ENCODE measurements at regions not wholly inside any gene's neighbourhood (a gene's known extent, or its start where the extent isn't known, plus 50 kb on each side); places are given as distances from the start of the nearest gene placed in this dataset.

DNA sequence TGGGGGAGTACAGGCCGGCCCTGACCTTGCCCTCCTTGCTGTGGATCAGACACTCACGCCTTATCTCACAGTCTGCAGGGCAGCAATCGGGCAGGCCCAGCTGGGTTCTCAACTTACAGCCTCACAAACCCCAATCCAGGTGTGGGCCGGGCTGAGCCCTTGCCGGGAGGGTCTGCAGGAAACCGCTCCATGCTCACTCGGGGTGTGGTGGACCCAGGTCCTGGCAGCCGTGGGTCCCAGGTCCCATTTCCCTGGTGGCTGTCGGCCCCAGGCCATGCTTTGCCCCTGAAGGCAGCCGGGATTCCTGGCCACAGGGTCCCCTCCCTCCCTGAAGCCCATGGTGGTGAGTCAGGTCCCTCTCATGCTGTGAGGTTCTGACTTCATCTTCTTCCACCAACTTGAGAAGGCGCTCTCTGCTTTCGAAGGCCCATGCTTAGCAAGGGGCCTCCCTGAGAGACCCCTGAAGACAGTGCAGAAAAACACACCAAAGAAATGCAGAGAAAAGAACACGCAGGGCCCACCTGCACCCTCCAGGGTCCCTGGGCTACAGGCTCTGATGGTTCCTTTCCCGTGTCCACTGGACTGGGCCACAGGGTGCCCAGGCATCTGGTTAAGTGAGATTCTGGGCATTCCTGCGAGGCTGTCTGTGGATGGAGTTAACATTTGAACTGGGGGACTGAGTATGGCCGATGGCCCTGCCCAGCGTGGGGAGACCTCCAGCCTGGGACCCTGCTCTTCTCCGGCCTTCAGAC, 588.2 kb downstream of the BRD1 start:
- Histone ChIP-seq H3K27ac (ENCODE audit: insufficient read depth, low read length, poor library complexity, severe bottlenecking) (no peak overlapping the region), H3K36me3 (ENCODE audit: control insufficient read depth, insufficient read depth, low read length) (no peaks in the 10 kb centered on the region), H3K4me3 (ENCODE audit: low read depth, low read length) (no peak overlapping the region), H3K9me3 (ENCODE audit: control insufficient read depth in 2 of 2, low read length in 2 of 2) (no peaks in the 10 kb centered on the region), H3K27me3 (ENCODE audit: control insufficient read depth, insufficient read depth, low read length) (no peaks in the 10 kb centered on the region), H3K4me1 (ENCODE audit: control insufficient read depth, insufficient read depth, low read length, poor library complexity, severe bottlenecking) (no peaks in the 10 kb centered on the region)
- no peaks in the 10 kb centered on the region for H3K36me3 Mint-ChIP-seq
- H3K27ac Mint-ChIP-seq, result no peak overlapping the region
- peaks cover 0 to 2% (median 0%) of the 10 kb centered on the region in 7 donors for H3K9me3 Mint-ChIP-seq
- no peak for DNase-seq
- no peak overlapping the region for H3K4me3 Mint-ChIP-seq
- H3K27me3 Mint-ChIP-seq, result peaks cover 4% of the 10 kb centered on the region
- no peak for ATAC-seq (ENCODE audit: low read depth in 2 of 2)
- H3K4me1 Mint-ChIP-seq, result no peaks in the 10 kb centered on the region

DNA sequence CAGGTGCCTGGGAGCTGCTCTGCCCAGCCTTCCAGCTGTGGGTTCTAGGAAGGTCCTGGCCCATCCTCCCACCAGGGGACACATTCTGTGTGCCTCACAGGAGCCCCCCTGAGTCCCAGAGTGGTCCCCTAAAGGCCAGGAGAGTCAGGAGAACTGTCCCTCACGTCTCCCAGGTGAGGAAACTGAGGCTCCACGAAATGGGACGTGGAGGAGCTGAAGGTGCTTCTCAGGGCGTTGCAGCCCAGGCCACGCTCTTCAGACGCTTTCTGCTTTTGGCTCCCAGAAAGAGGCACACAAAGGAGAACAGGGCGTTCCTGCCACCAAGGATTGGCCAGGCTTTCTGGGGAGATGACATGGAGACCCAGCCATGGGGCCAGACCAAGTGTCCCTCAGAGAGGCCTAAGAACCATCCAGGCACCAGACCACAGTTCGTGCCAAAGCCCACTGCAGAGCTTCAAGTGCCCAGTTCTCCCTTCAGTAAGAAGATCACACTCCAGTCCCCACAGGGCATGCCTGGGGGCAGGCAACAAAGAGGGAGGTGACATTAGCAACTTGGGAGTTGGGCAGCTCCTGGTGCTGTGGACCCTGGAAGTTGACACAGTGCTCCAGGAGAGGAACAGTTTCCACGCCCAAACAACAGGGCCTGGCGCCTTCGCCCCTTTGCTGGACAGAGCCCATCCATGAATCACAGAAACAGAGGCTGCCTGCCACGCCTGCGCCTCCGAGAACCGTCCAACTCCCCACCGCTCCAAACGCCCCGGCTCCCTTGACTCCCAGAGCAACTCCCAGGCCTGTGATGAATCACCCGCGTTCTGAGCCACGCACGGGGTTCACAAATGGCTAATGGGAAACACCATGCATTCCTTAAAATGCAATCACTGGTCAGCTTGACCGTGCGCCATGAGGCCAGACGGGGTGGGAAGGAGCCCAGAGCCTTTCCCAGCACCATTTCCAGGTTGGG, 589.2 kb downstream of the BRD1 start:
- H3K27ac ChIP-seq (ENCODE audit: insufficient read depth, low read length, poor library complexity, severe bottlenecking), result no peak overlapping the region
- H3K27me3 ChIP-seq (ENCODE audit: control insufficient read depth, insufficient read depth, low read length), result no peaks in the 10 kb centered on the region
- Mint-ChIP-seq H3K9me3 (peaks cover 0 to 2% (median 0%) of the 10 kb centered on the region in 7 donors), H3K4me1 (no peaks in the 10 kb centered on the region), H3K27ac (no peak overlapping the region), H3K36me3 (no peaks in the 10 kb centered on the region), H3K4me3 (no peak overlapping the region), H3K27me3 (peaks cover 4% of the 10 kb centered on the region)
- no peak overlapping the region for H3K4me3 ChIP-seq (ENCODE audit: low read depth, low read length)
- no peak for DNase-seq
- no peaks in the 10 kb centered on the region for H3K4me1 ChIP-seq (ENCODE audit: control insufficient read depth, insufficient read depth, low read length, poor library complexity, severe bottlenecking)
- no peaks in the 10 kb centered on the region for H3K36me3 ChIP-seq (ENCODE audit: control insufficient read depth, insufficient read depth, low read length)
- H3K9me3 ChIP-seq (ENCODE audit: control insufficient read depth in 2 of 2, low read length in 2 of 2), result no peaks in the 10 kb centered on the region
- ATAC-seq (ENCODE audit: low read depth in 2 of 2), result no peak

- Mint-ChIP-seq H3K27me3 (peaks cover 4% of the 10 kb centered on the region), H3K4me3 (no peak overlapping the region), H3K9me3 (peaks cover 0 to 2% (median 0%) of the 10 kb centered on the region in 7 donors), H3K4me1 (no peaks in the 10 kb centered on the region), H3K27ac (no peak overlapping the region), H3K36me3 (no peaks in the 10 kb centered on the region)
- no peak for ATAC-seq (ENCODE audit: low read depth in 2 of 2)
- H3K27ac ChIP-seq (ENCODE audit: insufficient read depth, low read length, poor library complexity, severe bottlenecking), result no peak overlapping the region
- no peaks in the 10 kb centered on the region for H3K27me3 ChIP-seq (ENCODE audit: control insufficient read depth, insufficient read depth, low read length)
- no peaks in the 10 kb centered on the region for H3K36me3 ChIP-seq (ENCODE audit: control insufficient read depth, insufficient read depth, low read length)
- H3K9me3 ChIP-seq (ENCODE audit: control insufficient read depth in 2 of 2, low read length in 2 of 2), result no peaks in the 10 kb centered on the region
- no peak for DNase-seq
- H3K4me3 ChIP-seq (ENCODE audit: low read depth, low read length), result no peak overlapping the region
- H3K4me1 ChIP-seq (ENCODE audit: control insufficient read depth, insufficient read depth, low read length, poor library complexity, severe bottlenecking), result no peaks in the 10 kb centered on the region
Measured at GRCh38 chr22:49237703-49238102, 590.0 kb downstream of the BRD1 start.

DNA sequence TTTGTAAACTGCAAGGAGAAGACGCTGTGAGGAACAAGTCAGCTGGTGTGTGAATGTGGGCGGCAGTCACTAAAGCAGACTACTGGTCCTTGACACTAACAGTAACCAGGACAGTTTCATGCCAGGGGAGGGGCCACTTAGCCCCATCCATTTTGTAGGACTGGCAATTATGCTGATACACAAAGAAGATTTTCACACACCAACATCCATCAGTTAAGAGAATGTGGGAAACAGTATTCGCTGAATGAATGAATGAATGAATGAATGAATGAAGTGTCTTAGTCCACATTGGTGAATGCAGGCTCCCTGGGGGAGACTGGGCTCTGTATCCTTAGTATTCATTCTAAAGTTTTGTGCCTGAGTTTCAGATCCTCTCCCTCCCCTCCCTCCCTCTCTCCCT, 590.4 kb downstream of the BRD1 start:
- H3K27me3 ChIP-seq (ENCODE audit: control insufficient read depth, insufficient read depth, low read length), result no peaks in the 10 kb centered on the region
- Mint-ChIP-seq H3K27ac (no peak overlapping the region), H3K36me3 (no peaks in the 10 kb centered on the region), H3K4me1 (no peaks in the 10 kb centered on the region), H3K9me3 (peaks cover 0 to 2% (median 0%) of the 10 kb centered on the region in 7 donors), H3K27me3 (peaks cover 4% of the 10 kb centered on the region), H3K4me3 (no peak overlapping the region)
- no peaks in the 10 kb centered on the region for H3K4me1 ChIP-seq (ENCODE audit: control insufficient read depth, insufficient read depth, low read length, poor library complexity, severe bottlenecking)
- no peak for ATAC-seq (ENCODE audit: low read depth in 2 of 2)
- DNase-seq, result no peak
- H3K4me3 ChIP-seq (ENCODE audit: low read depth, low read length), result no peak overlapping the region
- H3K9me3 ChIP-seq (ENCODE audit: control insufficient read depth in 2 of 2, low read length in 2 of 2), result no peaks in the 10 kb centered on the region
- H3K36me3 ChIP-seq (ENCODE audit: control insufficient read depth, insufficient read depth, low read length), result no peaks in the 10 kb centered on the region
- no peak overlapping the region for H3K27ac ChIP-seq (ENCODE audit: insufficient read depth, low read length, poor library complexity, severe bottlenecking)

DNA sequence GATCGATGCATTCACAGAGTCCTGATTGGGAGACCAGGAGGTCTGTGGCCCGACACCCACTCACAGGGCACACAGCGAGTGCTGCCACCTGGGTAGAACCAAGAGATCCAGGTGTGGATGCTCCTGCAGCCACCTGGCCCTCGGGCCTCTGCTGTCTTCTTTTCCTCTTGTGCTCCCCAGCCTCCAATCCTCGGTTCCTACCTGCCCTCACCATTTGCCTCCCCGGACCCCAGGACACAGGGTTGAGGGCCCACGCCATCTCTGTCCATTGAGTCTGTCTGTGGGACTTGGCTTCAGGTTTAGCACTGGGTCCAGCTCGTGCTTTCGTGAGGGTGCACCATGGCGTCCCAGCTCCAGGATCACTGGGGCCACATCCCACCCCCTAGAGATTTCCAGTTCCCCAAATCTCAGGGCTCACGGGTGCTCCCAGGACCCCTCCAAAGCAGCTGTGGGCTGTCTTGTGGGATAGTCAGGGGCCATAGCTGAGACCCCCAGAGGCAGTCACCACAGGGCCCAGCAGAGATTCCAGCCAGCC, 591.1 kb downstream of the BRD1 start:
- Histone ChIP-seq H3K9me3 (ENCODE audit: control insufficient read depth in 2 of 2, low read length in 2 of 2) (no peaks in the 10 kb centered on the region), H3K36me3 (ENCODE audit: control insufficient read depth, insufficient read depth, low read length) (no peaks in the 10 kb centered on the region), H3K27ac (ENCODE audit: insufficient read depth, low read length, poor library complexity, severe bottlenecking) (no peak overlapping the region), H3K27me3 (ENCODE audit: control insufficient read depth, insufficient read depth, low read length) (no peaks in the 10 kb centered on the region), H3K4me3 (ENCODE audit: low read depth, low read length) (no peak overlapping the region), H3K4me1 (ENCODE audit: control insufficient read depth, insufficient read depth, low read length, poor library complexity, severe bottlenecking) (no peaks in the 10 kb centered on the region)
- H3K27me3 Mint-ChIP-seq, result no peaks in the 10 kb centered on the region
- no peaks in the 10 kb centered on the region for H3K4me1 Mint-ChIP-seq
- ATAC-seq (ENCODE audit: low read depth in 2 of 2) (no peak), DNase-seq (no peak)
- peaks cover 0 to 2% (median 0%) of the 10 kb centered on the region in 7 donors for H3K9me3 Mint-ChIP-seq
- H3K36me3 Mint-ChIP-seq, result no peaks in the 10 kb centered on the region
- no peak overlapping the region for H3K4me3 Mint-ChIP-seq
- H3K27ac Mint-ChIP-seq, result no peak overlapping the region

- Histone ChIP-seq H3K4me3 (ENCODE audit: low read depth, low read length) (no peak overlapping the region), H3K9me3 (ENCODE audit: control insufficient read depth in 2 of 2, low read length in 2 of 2) (no peaks in the 10 kb centered on the region), H3K4me1 (ENCODE audit: control insufficient read depth, insufficient read depth, low read length, poor library complexity, severe bottlenecking) (no peaks in the 10 kb centered on the region), H3K36me3 (ENCODE audit: control insufficient read depth, insufficient read depth, low read length) (no peaks in the 10 kb centered on the region), H3K27ac (ENCODE audit: insufficient read depth, low read length, poor library complexity, severe bottlenecking) (no peak overlapping the region), H3K27me3 (ENCODE audit: control insufficient read depth, insufficient read depth, low read length) (no peaks in the 10 kb centered on the region)
- no peaks in the 10 kb centered on the region for H3K27me3 Mint-ChIP-seq
- no peak overlapping the region for H3K4me3 Mint-ChIP-seq
- ATAC-seq (ENCODE audit: low read depth in 2 of 2), result no peak
- no peak for DNase-seq
- H3K27ac Mint-ChIP-seq, result no peak overlapping the region
- H3K9me3 Mint-ChIP-seq, result peaks cover 0 to 2% (median 0%) of the 10 kb centered on the region in 7 donors
- no peaks in the 10 kb centered on the region for H3K36me3 Mint-ChIP-seq
- no peaks in the 10 kb centered on the region for H3K4me1 Mint-ChIP-seq
Measured at GRCh38 chr22:49235463-49236300, 592.0 kb downstream of the BRD1 start.

DNA sequence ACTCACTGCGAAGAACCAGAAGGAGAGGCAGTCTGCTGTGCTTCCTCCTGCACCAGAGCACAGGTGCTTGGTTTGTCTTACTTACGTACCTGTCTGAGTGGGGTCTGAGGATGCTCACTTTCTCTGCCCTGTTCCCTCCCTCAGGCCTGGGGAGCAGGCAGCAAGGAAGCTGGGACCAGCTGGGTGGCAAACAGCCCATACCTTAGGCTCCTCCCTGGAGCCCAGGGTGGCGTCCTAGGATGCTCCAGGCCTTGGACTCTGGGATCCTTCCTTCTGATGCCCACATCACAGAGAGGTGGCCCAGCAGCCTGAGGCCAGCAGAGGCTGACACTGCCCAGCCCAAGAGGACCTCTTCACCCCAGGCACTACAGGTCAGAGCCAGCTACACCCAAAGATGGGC, 593.2 kb downstream of the BRD1 start:
- DNase-seq (no peak), ATAC-seq (ENCODE audit: low read depth in 2 of 2) (no peak)
- H3K4me1 Mint-ChIP-seq, result no peaks in the 10 kb centered on the region
- H3K4me3 ChIP-seq (ENCODE audit: low read depth, low read length), result no peak overlapping the region
- no peaks in the 10 kb centered on the region for H3K36me3 ChIP-seq (ENCODE audit: control insufficient read depth, insufficient read depth, low read length)
- no peaks in the 10 kb centered on the region for H3K27me3 Mint-ChIP-seq
- H3K27ac ChIP-seq (ENCODE audit: insufficient read depth, low read length, poor library complexity, severe bottlenecking), result no peak overlapping the region
- H3K36me3 Mint-ChIP-seq, result no peaks in the 10 kb centered on the region
- no peaks in the 10 kb centered on the region for H3K9me3 ChIP-seq (ENCODE audit: control insufficient read depth in 2 of 2, low read length in 2 of 2)
- no peak overlapping the region for H3K27ac Mint-ChIP-seq
- H3K9me3 Mint-ChIP-seq, result peaks cover 0 to 2% (median 0%) of the 10 kb centered on the region in 7 donors
- no peaks in the 10 kb centered on the region for H3K27me3 ChIP-seq (ENCODE audit: control insufficient read depth, insufficient read depth, low read length)
- no peak overlapping the region for H3K4me3 Mint-ChIP-seq
- H3K4me1 ChIP-seq (ENCODE audit: control insufficient read depth, insufficient read depth, low read length, poor library complexity, severe bottlenecking), result no peaks in the 10 kb centered on the region
